RKO (cell line): ENCODE measurements at regions not wholly inside any gene's neighbourhood (a gene's known extent, or its start where the extent isn't known, plus 50 kb on each side); places are given as distances from the start of the nearest gene placed in this dataset.
"Not testable (repeated sequence)": the region's sequence is repeated elsewhere in the genome, so short reads cannot be mapped to it uniquely, and the experiment has no call there.

Experiments
- DNase-seq: peaks from one replicate; pipeline ENCODE4 v3.0.0-alpha.2; 2016; ENCODE audit warnings: low spot score

GRCh38 chr19:28084659-28085157 lies 1128.2 kb downstream of the UQCRFS1 start:
- DNase-seq = not testable (repeated sequence)

GRCh38 chr19:28076628-28077027 lies 1136.3 kb downstream of the UQCRFS1 start:
- DNase-seq = no peak

- no peak for DNase-seq
Measured at GRCh38 chr19:28075229-28075628, 1137.7 kb downstream of the UQCRFS1 start.

GRCh38 chr19:28074773-28075172 lies 1138.2 kb downstream of the UQCRFS1 start:
- no peak for DNase-seq

- no peak for DNase-seq
Measured at GRCh38 chr19:28067882-28068281, 1145.1 kb downstream of the UQCRFS1 start.

GRCh38 chr19:28066988-28067387 lies 1146.0 kb downstream of the UQCRFS1 start:
- DNase-seq = no peak

GRCh38 chr19:28066161-28066560 lies 1146.8 kb downstream of the UQCRFS1 start:
- no peak for DNase-seq

- no peak for DNase-seq
Measured at GRCh38 chr19:28065026-28065425, 1147.9 kb downstream of the UQCRFS1 start.

GRCh38 chr19:28063702-28064101 lies 1149.2 kb downstream of the UQCRFS1 start:
- no peak for DNase-seq

GRCh38 chr19:28061111-28061510 lies 1151.8 kb downstream of the UQCRFS1 start:
- DNase-seq = no peak

- not testable (repeated sequence) for DNase-seq
Measured at GRCh38 chr19:28057026-28057425, 1155.9 kb downstream of the UQCRFS1 start.

GRCh38 chr19:28051047-28051446 lies 1161.9 kb downstream of the UQCRFS1 start:
- no peak for DNase-seq

- DNase-seq = no peak
Measured at GRCh38 chr19:28049875-28050274, 1163.1 kb downstream of the UQCRFS1 start.

GRCh38 chr19:28046932-28047331 lies 1166.0 kb downstream of the UQCRFS1 start:
- no peak for DNase-seq

- no peak for DNase-seq
Measured at GRCh38 chr19:28045621-28046020, 1167.3 kb downstream of the UQCRFS1 start.

- no peak for DNase-seq
Measured at GRCh38 chr19:28044477-28044876, 1168.5 kb downstream of the UQCRFS1 start.

GRCh38 chr19:28042516-28042915 lies 1170.4 kb downstream of the UQCRFS1 start:
- no peak for DNase-seq

- DNase-seq = no peak
Measured at GRCh38 chr19:28039677-28040381, 1173.1 kb downstream of the UQCRFS1 start.

GRCh38 chr19:28037186-28037585 lies 1175.8 kb downstream of the UQCRFS1 start:
- DNase-seq = no peak

GRCh38 chr19:28036486-28036885 lies 1176.5 kb downstream of the UQCRFS1 start:
- DNase-seq = no peak

GRCh38 chr19:28034936-28035335 lies 1178.0 kb downstream of the UQCRFS1 start:
- DNase-seq = no peak

GRCh38 chr19:28028881-28029444 lies 1184.0 kb downstream of the UQCRFS1 start:
- peak; percentile 27 for DNase-seq

GRCh38 chr19:28027116-28027515 lies 1185.8 kb downstream of the UQCRFS1 start:
- DNase-seq = no peak

- no peak for DNase-seq
Measured at GRCh38 chr19:28026636-28027035, 1186.3 kb downstream of the UQCRFS1 start.
